SH-SY5Y (cell line): ENCODE measurements at regions not wholly inside any gene's neighbourhood (a gene's known extent, or its start where the extent isn't known, plus 50 kb on each side); places are given as distances from the start of the nearest gene placed in this dataset.

Experiments
- GATA2 ChIP-seq: IDR thresholded peaks from 2 replicates; pipeline ENCODE4 v1.6.1; 2011; ENCODE audit warnings: mild to moderate bottlenecking, low read depth, low read length
- GATA3 ChIP-seq: IDR thresholded peaks from 2 replicates; pipeline ENCODE4 v1.6.1; 2011; ENCODE audit warnings: low read depth, mild to moderate bottlenecking, low read length, moderate library complexity

DNA sequence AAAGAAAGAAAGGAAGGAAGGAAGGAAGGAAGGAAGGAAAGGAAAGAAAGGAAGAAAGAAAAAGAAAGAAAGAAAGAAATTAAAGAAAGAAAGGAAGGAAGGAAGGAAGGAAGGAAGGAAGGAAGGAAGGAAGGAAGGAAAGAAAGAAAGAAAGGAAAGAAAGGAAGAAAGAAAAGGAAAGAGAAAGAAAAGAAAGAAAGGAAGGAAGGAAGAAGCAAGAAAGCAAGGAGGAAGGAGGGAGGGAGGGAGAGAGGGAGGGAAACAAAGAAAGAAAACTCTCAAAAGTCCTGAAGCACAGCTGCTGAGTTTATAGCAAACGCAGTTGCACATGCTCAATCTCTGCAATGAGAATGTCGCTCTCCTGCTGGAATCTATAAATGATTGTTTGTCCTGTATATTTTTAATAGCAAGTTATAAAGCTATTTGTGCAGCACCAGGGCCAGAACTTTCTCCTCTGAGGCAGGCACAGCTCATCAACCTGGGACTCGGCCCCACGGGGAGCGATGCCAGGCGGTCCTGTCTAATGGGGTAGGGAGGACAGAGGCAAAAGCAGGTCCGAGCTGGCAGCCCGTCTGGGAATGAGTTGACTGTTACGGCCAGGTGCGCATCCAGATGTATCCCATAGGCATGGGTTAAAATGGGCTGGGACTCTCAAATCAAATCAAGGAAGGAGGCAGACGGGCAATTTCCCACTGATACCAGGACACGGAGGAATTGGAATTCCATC, 118.0 kb upstream of the PFKP start:
- TF ChIP-seq GATA2 (no peak), GATA3 (no peak)
